Loucy (cell line): ENCODE measurements at regions not wholly inside any gene's neighbourhood (a gene's known extent, or its start where the extent isn't known, plus 50 kb on each side); places are given as distances from the start of the nearest gene placed in this dataset.

Experiments
- H2AFZ ChIP-seq: fragments of 200-600 bp; sonication (generic); 2 replicates; pipeline ENCODE4 v1.6.0; 2016; ENCODE audit warnings: antibody characterized with exemption, mild to moderate bottlenecking, low read length, moderate library complexity
- H3F3A ChIP-seq: fragments of 200-600 bp; 2 replicates; pipeline ENCODE4 v1.6.0; 2016; ENCODE audit warnings: antibody characterized with exemption, low read depth, mild to moderate bottlenecking
- H3K27me3 ChIP-seq: fragments of 200-600 bp; sonication (generic); 2 replicates; pipeline ENCODE4 v1.6.1; 2014; ENCODE audit warnings: low read length, mild to moderate bottlenecking; ENCODE audit not compliant: insufficient read depth, poor library complexity, severe bottlenecking
- H3K36me3 ChIP-seq: fragments of 200-600 bp; sonication (generic); 2 replicates; pipeline ENCODE4 v1.6.1; 2016; ENCODE audit warnings: low read length; ENCODE audit not compliant: insufficient read depth
- H3K4me1 ChIP-seq: fragments of 200-600 bp; sonication (generic); 2 replicates; pipeline ENCODE4 v1.5.1; 2014; ENCODE audit warnings: low read length, mild to moderate bottlenecking; ENCODE audit not compliant: insufficient read depth, poor library complexity, severe bottlenecking
- H3K4me2 ChIP-seq: fragments of 200-600 bp; sonication (generic); 2 replicates; pipeline ENCODE4 v1.6.0; 2014; ENCODE audit warnings: antibody characterized with exemption, low read length, low read depth, mild to moderate bottlenecking; ENCODE audit not compliant: poor library complexity, severe bottlenecking
- H3K4me3 ChIP-seq: fragments of 200-600 bp; sonication (generic); 2 replicates; pipeline ENCODE4 v1.5.1; 2014; ENCODE audit warnings: low read length, mild to moderate bottlenecking, mixed read lengths; ENCODE audit not compliant: poor library complexity, severe bottlenecking
- H3K79me2 ChIP-seq: fragments of 200-600 bp; sonication (generic); 2 replicates; pipeline ENCODE4 v1.6.1; 2014; ENCODE audit warnings: low read length; ENCODE audit not compliant: insufficient read depth
- H3K9ac ChIP-seq: fragments of 200-600 bp; sonication (generic); 2 replicates; pipeline ENCODE4 v1.6.0; 2014; ENCODE audit warnings: mild to moderate bottlenecking, low read depth, low read length, moderate library complexity; ENCODE audit not compliant: poor library complexity, severe bottlenecking
- H3K9me2 ChIP-seq: fragments of 200-600 bp; sonication (generic); replicated peaks from 2 replicates; pipeline ENCODE4 v1.6.1; 2016; ENCODE audit warnings: low read depth, low read length, mixed read lengths
- H3K9me3 ChIP-seq: fragments of 200-600 bp; sonication (generic); 2 replicates; pipeline ENCODE4 v1.6.1; 2014; ENCODE audit warnings: mild to moderate bottlenecking, antibody characterized with exemption, low read length, low read depth; ENCODE audit not compliant: insufficient read depth
- H4K20me1 ChIP-seq: fragments of 200-600 bp; sonication (generic); 2 replicates; pipeline ENCODE4 v1.6.0; 2014; ENCODE audit warnings: antibody characterized with exemption, low read length, mild to moderate bottlenecking; ENCODE audit not compliant: insufficient read depth, poor library complexity, severe bottlenecking
- EZH2phosphoT487 ChIP-seq: fragments of 200-600 bp; IDR thresholded peaks from 2 replicates; pipeline ENCODE4 v1.6.1; 2018; ENCODE audit warnings: antibody characterized with exemption, mild to moderate bottlenecking, moderate library complexity, borderline replicate concordance
- TF ChIP-seq, protein P1 (sequence below): fragments of 200-600 bp; sonication (generic); conservative IDR thresholded peaks from 2 replicates; pipeline ENCODE4 v1.5.1; 2014; ENCODE audit warnings: mild to moderate bottlenecking, antibody characterized with exemption, low read length

DNA sequence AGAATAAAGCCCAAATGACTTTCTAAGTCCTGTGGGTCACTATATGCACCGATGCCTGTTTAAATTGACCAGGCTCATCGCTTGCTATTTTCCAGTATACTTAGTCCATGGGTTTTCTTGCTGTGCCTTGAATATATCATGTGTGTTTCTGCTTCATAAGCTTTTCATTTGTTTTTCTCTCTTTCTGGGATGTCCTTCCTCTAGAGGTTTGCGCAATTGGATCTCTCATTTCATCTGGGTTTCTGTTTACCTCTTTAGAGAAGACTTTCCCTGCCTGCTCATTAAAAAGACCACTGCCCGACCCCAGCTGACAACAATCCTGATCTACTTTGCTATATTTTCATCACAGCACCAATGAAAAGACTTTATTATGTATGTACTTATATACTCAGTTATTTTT lies 150.9 kb upstream of the CYRIA start:
- Histone ChIP-seq H3K9me3 (no peaks in the 10 kb centered on the region), H3K4me2 (no peak overlapping the region), H3F3A (no peaks in the 10 kb centered on the region), H3K36me3 (no peaks in the 10 kb centered on the region), H2AFZ (no peak overlapping the region), H3K4me1 (no peaks in the 10 kb centered on the region), H3K9me2 (no peaks in the 10 kb centered on the region), H3K79me2 (no peaks in the 10 kb centered on the region), H4K20me1 (no peaks in the 10 kb centered on the region), H3K9ac (no peak overlapping the region), H3K4me3 (no peak overlapping the region), H3K27me3 (no peaks in the 10 kb centered on the region)
- TF ChIP-seq, protein P1, sequence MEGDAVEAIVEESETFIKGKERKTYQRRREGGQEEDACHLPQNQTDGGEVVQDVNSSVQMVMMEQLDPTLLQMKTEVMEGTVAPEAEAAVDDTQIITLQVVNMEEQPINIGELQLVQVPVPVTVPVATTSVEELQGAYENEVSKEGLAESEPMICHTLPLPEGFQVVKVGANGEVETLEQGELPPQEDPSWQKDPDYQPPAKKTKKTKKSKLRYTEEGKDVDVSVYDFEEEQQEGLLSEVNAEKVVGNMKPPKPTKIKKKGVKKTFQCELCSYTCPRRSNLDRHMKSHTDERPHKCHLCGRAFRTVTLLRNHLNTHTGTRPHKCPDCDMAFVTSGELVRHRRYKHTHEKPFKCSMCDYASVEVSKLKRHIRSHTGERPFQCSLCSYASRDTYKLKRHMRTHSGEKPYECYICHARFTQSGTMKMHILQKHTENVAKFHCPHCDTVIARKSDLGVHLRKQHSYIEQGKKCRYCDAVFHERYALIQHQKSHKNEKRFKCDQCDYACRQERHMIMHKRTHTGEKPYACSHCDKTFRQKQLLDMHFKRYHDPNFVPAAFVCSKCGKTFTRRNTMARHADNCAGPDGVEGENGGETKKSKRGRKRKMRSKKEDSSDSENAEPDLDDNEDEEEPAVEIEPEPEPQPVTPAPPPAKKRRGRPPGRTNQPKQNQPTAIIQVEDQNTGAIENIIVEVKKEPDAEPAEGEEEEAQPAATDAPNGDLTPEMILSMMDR: no peak
- TF ChIP-seq EZH2phosphoT487: no peak

DNA sequence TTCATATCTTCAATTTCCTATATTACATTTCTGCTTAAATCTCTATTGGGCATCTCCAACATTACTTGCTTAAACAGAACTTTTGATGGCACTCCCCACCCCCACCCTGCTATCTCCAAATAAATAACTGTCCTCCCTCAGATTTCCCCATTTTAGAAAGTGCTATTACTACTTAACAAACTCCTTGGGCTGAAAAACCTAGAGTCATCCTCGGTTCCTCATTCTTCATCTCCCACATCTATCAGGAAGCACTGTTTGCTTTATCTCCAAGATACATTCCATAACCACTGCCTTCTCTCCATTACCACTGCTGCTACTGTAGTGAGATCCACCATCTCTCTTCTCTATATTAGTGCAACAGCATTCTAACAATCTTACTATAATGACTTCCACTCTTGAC lies 150.4 kb upstream of the CYRIA start:
- H2AFZ ChIP-seq: no peak overlapping the region
- no peaks in the 10 kb centered on the region for H3K27me3 ChIP-seq
- no peak for TF ChIP-seq EZH2phosphoT487
- TF ChIP-seq, protein P1: no peak
- no peaks in the 10 kb centered on the region for H3K9me3 ChIP-seq
- H4K20me1 ChIP-seq: no peaks in the 10 kb centered on the region
- no peaks in the 10 kb centered on the region for H3K36me3 ChIP-seq
- H3F3A ChIP-seq: no peaks in the 10 kb centered on the region
- H3K9ac ChIP-seq: no peak overlapping the region
- H3K9me2 ChIP-seq: no peaks in the 10 kb centered on the region
- H3K4me2 ChIP-seq: no peak overlapping the region
- H3K79me2 ChIP-seq: no peaks in the 10 kb centered on the region
- H3K4me3 ChIP-seq: no peak overlapping the region
- no peaks in the 10 kb centered on the region for H3K4me1 ChIP-seq

DNA sequence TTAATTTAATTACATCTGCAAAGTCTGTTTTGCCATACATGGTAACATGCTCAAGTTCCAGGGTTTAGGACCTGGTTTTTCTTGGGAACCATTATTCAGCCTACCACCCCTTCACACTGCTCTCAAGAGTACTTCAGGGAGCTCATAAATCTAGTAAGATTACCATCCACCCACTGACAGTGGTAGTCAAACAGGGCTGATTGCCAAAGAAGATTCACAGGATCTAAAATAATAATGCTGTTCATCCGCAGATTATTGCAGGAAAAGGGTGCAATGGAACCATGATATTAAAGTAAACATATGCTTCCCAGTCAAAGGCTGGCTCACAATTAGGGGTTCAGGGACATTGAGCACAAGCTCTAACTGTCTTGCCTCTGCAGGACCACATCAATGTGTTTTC lies 148.0 kb upstream of the CYRIA start:
- Histone ChIP-seq H3K9me3 (no peaks in the 10 kb centered on the region), H3K27me3 (no peaks in the 10 kb centered on the region), H3K4me1 (no peaks in the 10 kb centered on the region), H3K4me2 (no peak overlapping the region), H3K36me3 (no peaks in the 10 kb centered on the region), H3K9ac (no peak overlapping the region), H3K9me2 (no peaks in the 10 kb centered on the region), H3K79me2 (no peaks in the 10 kb centered on the region), H4K20me1 (no peaks in the 10 kb centered on the region), H3F3A (no peaks in the 10 kb centered on the region), H3K4me3 (no peak overlapping the region), H2AFZ (no peak overlapping the region)
- TF ChIP-seq, protein P1: no peak
- no peak for TF ChIP-seq EZH2phosphoT487
